Kidney (tissue), 13 donors: ENCODE measurements at regions not wholly inside any gene's neighbourhood (a gene's known extent, or its start where the extent isn't known, plus 50 kb on each side); places are given as distances from the start of the nearest gene placed in this dataset.

Experiments used
- DNase-seq, 5 donors: peaks; one replicate each; pipeline ENCODE4 v3.0.0-alpha.2; 2013 to 2020
- FAIRE-seq: peaks from 2 replicates; lab custom pipeline; 2012; peaks lifted over from hg19 to GRCh38; lab: Jason Lieb, UNC
- H3K27ac ChIP-seq, 2 donors: one replicate each; pipeline ENCODE4 v1.7.0; 2013; ENCODE audit warnings: low read depth in 2 of 2, low read length in 2 of 2, inconsistent platforms in 1 of 2
- H3K27me3 ChIP-seq: one replicate; pipeline ENCODE4 v1.7.1; 2013; ENCODE audit warnings: low read length, inconsistent platforms; ENCODE audit not compliant: control insufficient read depth, insufficient read depth
- H3K36me3 ChIP-seq, 3 donors: one replicate each; pipeline versions ENCODE4 v1.7.0 to v1.7.1; 2013; ENCODE audit warnings: low read length in 3 of 3, control low read depth in 1 of 3, inconsistent platforms in 1 of 3; ENCODE audit not compliant: insufficient read depth in 3 of 3, control insufficient read depth in 2 of 3
- H3K4me1 ChIP-seq, 3 donors: one replicate each; pipeline versions ENCODE4 v1.7.0 to v1.7.1; 2013; ENCODE audit warnings: low read length in 3 of 3, inconsistent platforms in 1 of 3, low read depth in 1 of 3; ENCODE audit not compliant: control insufficient read depth in 2 of 3, insufficient read depth in 2 of 3
- H3K4me3 ChIP-seq, 3 donors: one replicate each; pipeline versions ENCODE4 v1.7.0 to v1.8.1; 2013; ENCODE audit warnings: low read length in 3 of 3, control low read depth in 1 of 3, inconsistent platforms in 1 of 3
- H3K9ac ChIP-seq, 3 donors: one replicate each; pipeline versions ENCODE4 v1.7.0 to v1.7.1; 2013; ENCODE audit warnings: low read length in 3 of 3, control low read depth in 1 of 3, inconsistent platforms in 1 of 3
- H3K9me3 ChIP-seq, 3 donors: one replicate each; pipeline versions ENCODE4 v1.7.0 to v1.7.1; 2013; ENCODE audit warnings: low read length in 3 of 3, control low read depth in 1 of 3, inconsistent platforms in 1 of 3; ENCODE audit not compliant: control insufficient read depth in 2 of 3, insufficient read depth in 1 of 3
- CTCF ChIP-seq: IDR thresholded peaks from 3 replicates; pipeline ENCODE4 v1.5.1; 2012; ENCODE audit warnings: mild to moderate bottlenecking, moderate library complexity, borderline replicate concordance; ENCODE audit not compliant: insufficient read depth; ENCODE audit errors: extremely low read depth
- intact Hi-C: fragments of 100-400 bp; cut with DNase I; formaldehyde crosslinking; loops from one replicate; pipeline ENCODE4 v1.11.1; 2022
- donor health status: control.
- donor health status: control.
- donor health status: control.
- donor health status: control.
- donor health status: control.
- donor health status: DM: yes; HTN: yes; CAD: no.
- donor health status: Normal renal cell carcinoma (clear cell type).

GRCh38 chr11:69218271-69218682 lies 62.5 kb downstream of the SMIM38 start:
- no peaks in the 10 kb centered on the region for H3K4me1 ChIP-seq
- H3K9ac ChIP-seq: no peak overlapping the region
- no peak for TF ChIP-seq CTCF
- no peak for FAIRE-seq
- H3K27ac ChIP-seq: no peak overlapping the region
- no peaks in the 10 kb centered on the region for H3K27me3 ChIP-seq
- no peaks in the 10 kb centered on the region for H3K9me3 ChIP-seq
- DNase-seq: peak in 3 of 5 donors; percentile 42 to 55 (median 51)
- H3K4me3 ChIP-seq: no peak overlapping the region
- no peaks in the 10 kb centered on the region for H3K36me3 ChIP-seq
- intact Hi-C loops: no loop called here

GRCh38 chr11:69218946-69219720 lies 63.4 kb downstream of the SMIM38 start:
- no peak for FAIRE-seq
- Histone ChIP-seq H3K27ac (no peak overlapping the region), H3K9ac (no peak overlapping the region), H3K4me1 (no peaks in the 10 kb centered on the region), H3K4me3 (no peak overlapping the region), H3K27me3 (no peaks in the 10 kb centered on the region), H3K36me3 (no peaks in the 10 kb centered on the region), H3K9me3 (no peaks in the 10 kb centered on the region)
- DNase-seq: peak in 1 of 5 donors; percentile 35
- TF ChIP-seq CTCF: no peak
- intact Hi-C loops: no loop called here

GRCh38 chr11:69219991-69220390 lies 64.3 kb downstream of the SMIM38 start:
- Histone ChIP-seq H3K27me3 (no peaks in the 10 kb centered on the region), H3K27ac (no peak overlapping the region), H3K9ac (no peak overlapping the region), H3K9me3 (no peaks in the 10 kb centered on the region), H3K36me3 (no peaks in the 10 kb centered on the region), H3K4me3 (no peak overlapping the region), H3K4me1 (no peaks in the 10 kb centered on the region)
- no peak for TF ChIP-seq CTCF
- peak in 2 of 5 donors; percentile 11 to 24 for DNase-seq
- no peak for FAIRE-seq
- intact Hi-C loops: no loop called here

GRCh38 chr11:69220561-69221051 lies 64.9 kb downstream of the SMIM38 start:
- FAIRE-seq: no peak
- no peaks in the 10 kb centered on the region for H3K9me3 ChIP-seq
- H3K4me3 ChIP-seq: no peak overlapping the region
- TF ChIP-seq CTCF: no peak
- intact Hi-C loops: no loop called here
- no peaks in the 10 kb centered on the region for H3K4me1 ChIP-seq
- no peak overlapping the region for H3K9ac ChIP-seq
- no peaks in the 10 kb centered on the region for H3K36me3 ChIP-seq
- DNase-seq: peak in 2 of 5 donors; percentile 7 to 34
- no peaks in the 10 kb centered on the region for H3K27me3 ChIP-seq
- no peak overlapping the region for H3K27ac ChIP-seq
